GM12878 (cell line): ENCODE measurements at regions not wholly inside any gene's neighbourhood (a gene's known extent, or its start where the extent isn't known, plus 50 kb on each side); places are given as distances from the start of the nearest gene placed in this dataset.

Source experiments
- ATAC-seq: fragments of 200-7000 bp; cut with Tn5 transposase; 3 replicates; pipeline ENCODE4 v1.9.1; 2020; ENCODE audit warnings: mild to moderate bottlenecking, moderate library complexity
- BruUV-seq: library from RNA; stranded (reverse); fragments of 400-500 nt; replicated peaks from 2 replicates; lab custom pipeline; 2021; lab: Mats Ljungman, UMichigan
- CTCF ChIA-PET: fragments of 300-600 bp; sonication (Branson Sonifier 250); formaldehyde crosslinking; extraction: SDS; loops from one replicate; lab custom pipeline; 2021; ENCODE audit warnings: inconsistent platforms; lab: Yijun Ruan, JAX
- POLR2A ChIA-PET: fragments of 350-600 bp; formaldehyde crosslinking; extraction: SDS; loops from one replicate; lab custom pipeline; 2021; ENCODE audit warnings: inconsistent platforms; lab: Charles Lee
- RAD21 ChIA-PET: fragments of 300-600 bp; sonication (Branson Sonifier 250); formaldehyde crosslinking; loops from one replicate; lab custom pipeline; 2023; ENCODE audit warnings: antibody characterized with exemption; ENCODE audit not compliant: unreplicated experiment; lab: Charles Lee
- SMC1A ChIA-PET: fragments of 300-600 bp; sonication (Branson Sonifier 250); formaldehyde crosslinking; loops from one replicate; lab custom pipeline; 2023; ENCODE audit not compliant: unreplicated experiment, uncharacterized antibody; lab: Charles Lee
- DNase-seq: peaks from one replicate; pipeline ENCODE4 v3.0.0-alpha.2; 2011; ENCODE audit warnings: low read depth, low spot score
- FAIRE-seq: peaks from 3 replicates; lab custom pipeline; 2011; peaks lifted over from hg19 to GRCh38; lab: Jason Lieb, UNC
- H2AFZ ChIP-seq: 2 replicates; pipeline ENCODE4 v1.6.0; 2011; ENCODE audit warnings: low read depth, low read length, control low read depth; ENCODE audit not compliant: control insufficient read depth
- H3K27ac ChIP-seq: 2 replicates; pipeline ENCODE4 v1.5.1; 2011; ENCODE audit warnings: control low read depth; ENCODE audit not compliant: control insufficient read depth, insufficient read depth
- H3K27me3 ChIP-seq, 2 experiments: replicated peaks in 1 of 2; 2 replicates each; pipeline versions ENCODE4 v1.6.0 to v1.6.1; 2011; ENCODE audit warnings: low read length in 1 of 2; ENCODE audit not compliant: control insufficient read depth in 2 of 2, insufficient read depth in 2 of 2
- H3K36me3 ChIP-seq, 2 experiments: 2 replicates each; pipeline ENCODE4 v1.5.1; 2011; ENCODE audit warnings: low read length in 1 of 2; ENCODE audit not compliant: control insufficient read depth in 2 of 2, insufficient read depth in 2 of 2
- H3K4me1 ChIP-seq: 2 replicates; pipeline ENCODE4 v1.6.1; 2011; ENCODE audit warnings: mild to moderate bottlenecking, low read length, moderate library complexity, mixed read lengths; ENCODE audit not compliant: control insufficient read depth, insufficient read depth
- H3K4me2 ChIP-seq: 2 replicates; pipeline ENCODE4 v1.6.0; 2011; ENCODE audit warnings: control low read depth; ENCODE audit not compliant: control insufficient read depth, insufficient read depth
- H3K4me3 ChIP-seq: fragments of 200-600 bp; sonication (generic); 2 replicates; pipeline ENCODE4 v1.5.1; 2016
- H3K79me2 ChIP-seq: 2 replicates; pipeline ENCODE4 v1.6.0; 2011; ENCODE audit warnings: low read length; ENCODE audit not compliant: control insufficient read depth, insufficient read depth
- H3K9ac ChIP-seq: 2 replicates; pipeline ENCODE4 v1.8.0; 2011; ENCODE audit warnings: low read length, control low read depth, mixed read lengths; ENCODE audit not compliant: control insufficient read depth, insufficient read depth
- H3K9me3 ChIP-seq: replicated peaks from 3 replicates; pipeline ENCODE4 v1.5.1; 2011; ENCODE audit warnings: mild to moderate bottlenecking, low read length; ENCODE audit not compliant: control insufficient read depth, insufficient read depth
- H4K20me1 ChIP-seq: 2 replicates; pipeline ENCODE4 v1.6.0; 2011; ENCODE audit not compliant: control insufficient read depth, insufficient read depth
- E4F1 ChIP-seq: fragments of 450-650 bp; IDR thresholded peaks from 2 replicates; pipeline ENCODE4 v1.6.1; 2018; ENCODE audit warnings: borderline replicate concordance, mild to moderate bottlenecking; ENCODE audit not compliant: partially characterized antibody
- ELK1 ChIP-seq: IDR thresholded peaks from 2 replicates; pipeline ENCODE4 v1.6.1; 2012; ENCODE audit warnings: low read depth, low read length, improper control_type of control experiment
- HDGF ChIP-seq: fragments of 450-650 bp; IDR thresholded peaks from 2 replicates; pipeline ENCODE4 v1.6.1; 2016; ENCODE audit warnings: antibody characterized with exemption
- KDM1A ChIP-seq: fragments of 200-600 bp; sonication (generic); IDR thresholded peaks from 2 replicates; pipeline ENCODE4 v1.6.1; 2016; ENCODE audit warnings: borderline replicate concordance
- MYB ChIP-seq: fragments of 150-350 bp; IDR thresholded peaks from 2 replicates; pipeline ENCODE4 v1.6.1; 2014; ENCODE audit warnings: mild to moderate bottlenecking, low read depth, low read length, borderline replicate concordance
- NR2F1 ChIP-seq: fragments of 450-650 bp; conservative IDR thresholded peaks from 2 replicates; pipeline ENCODE4 v1.6.1; 2017; ENCODE audit warnings: mild to moderate bottlenecking
- TCF7 ChIP-seq: IDR thresholded peaks from 2 replicates; pipeline ENCODE4 v1.6.1; 2014; ENCODE audit warnings: antibody characterized with exemption, borderline replicate concordance
- ZNF274 ChIP-seq: IDR thresholded peaks from one replicate; pipeline ENCODE4 v1.8.0; 2011; ENCODE audit not compliant: insufficient read length, insufficient read depth
- WGBS: methylation state at CpG from one replicate; pipeline ENCODE4 v1.1.6; 2016; ENCODE audit warnings: low lambda C conversion rate; ENCODE audit not compliant: insufficient replicate concordance, insufficient coverage; ENCODE audit errors: missing lambda C conversion rate; 5-methylcytosine and 5-hydroxymethylcytosine counted together
- in situ Hi-C: fragments of 300-500 bp; cut with MboI; formaldehyde crosslinking; loops from 9 replicates; pipeline ENCODE4 v1.14.3; 2018; ENCODE audit warnings: mixed read lengths
- intact Hi-C: fragments of 100-400 bp; cut with micrococcal nuclease; formaldehyde crosslinking; loops from one replicate; pipeline ENCODE4 v1.14.2; 2022; ENCODE audit not compliant: unreplicated experiment
- TF ChIP-seq, protein P1 (sequence below): fragments of 450-650 bp; formaldehyde crosslinking; IDR thresholded peaks from 2 replicates; pipeline ENCODE4 v1.4.0; 2022; ENCODE audit warnings: mild to moderate bottlenecking, moderate library complexity
- TF ChIP-seq, protein P2 (sequence below): fragments of 450-650 bp; formaldehyde crosslinking; IDR thresholded peaks from 2 replicates; pipeline ENCODE4 v1.4.0; 2020; ENCODE audit warnings: mild to moderate bottlenecking, moderate library complexity

- no peak for TF ChIP-seq NR2F1
Observed at GRCh38 chr6:164882236-164882635, 427.2 kb downstream of the C6orf118 start (continued).

DNA sequence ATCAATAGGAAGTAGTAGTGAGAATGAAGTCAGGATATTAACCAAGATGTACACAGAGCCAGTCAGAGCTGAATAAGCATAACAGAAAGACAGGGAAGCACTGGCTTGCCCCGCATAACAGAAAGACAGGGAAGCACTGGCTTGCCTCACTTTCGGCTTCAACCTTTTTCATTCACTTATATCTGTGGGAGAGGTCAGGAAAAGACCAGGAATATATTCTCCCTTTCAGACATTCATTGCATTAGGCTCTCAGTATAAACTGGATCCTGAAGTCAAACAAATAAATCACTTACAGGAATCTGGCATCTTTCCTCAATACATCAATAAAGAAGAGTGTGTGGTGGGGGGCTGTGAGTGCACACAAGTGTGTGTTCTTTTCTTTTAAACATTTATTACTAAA lies 437.6 kb downstream of the C6orf118 start:
- 24% methylated on average over 2 of the region's 2 CpGs for WGBS
- TF ChIP-seq ELK1 (no peak), KDM1A (no peak), MYB (no peak), E4F1 (no peak), HDGF (no peak), TCF7 (no peak), ZNF274 (no peak)
- TF ChIP-seq, protein P1, sequence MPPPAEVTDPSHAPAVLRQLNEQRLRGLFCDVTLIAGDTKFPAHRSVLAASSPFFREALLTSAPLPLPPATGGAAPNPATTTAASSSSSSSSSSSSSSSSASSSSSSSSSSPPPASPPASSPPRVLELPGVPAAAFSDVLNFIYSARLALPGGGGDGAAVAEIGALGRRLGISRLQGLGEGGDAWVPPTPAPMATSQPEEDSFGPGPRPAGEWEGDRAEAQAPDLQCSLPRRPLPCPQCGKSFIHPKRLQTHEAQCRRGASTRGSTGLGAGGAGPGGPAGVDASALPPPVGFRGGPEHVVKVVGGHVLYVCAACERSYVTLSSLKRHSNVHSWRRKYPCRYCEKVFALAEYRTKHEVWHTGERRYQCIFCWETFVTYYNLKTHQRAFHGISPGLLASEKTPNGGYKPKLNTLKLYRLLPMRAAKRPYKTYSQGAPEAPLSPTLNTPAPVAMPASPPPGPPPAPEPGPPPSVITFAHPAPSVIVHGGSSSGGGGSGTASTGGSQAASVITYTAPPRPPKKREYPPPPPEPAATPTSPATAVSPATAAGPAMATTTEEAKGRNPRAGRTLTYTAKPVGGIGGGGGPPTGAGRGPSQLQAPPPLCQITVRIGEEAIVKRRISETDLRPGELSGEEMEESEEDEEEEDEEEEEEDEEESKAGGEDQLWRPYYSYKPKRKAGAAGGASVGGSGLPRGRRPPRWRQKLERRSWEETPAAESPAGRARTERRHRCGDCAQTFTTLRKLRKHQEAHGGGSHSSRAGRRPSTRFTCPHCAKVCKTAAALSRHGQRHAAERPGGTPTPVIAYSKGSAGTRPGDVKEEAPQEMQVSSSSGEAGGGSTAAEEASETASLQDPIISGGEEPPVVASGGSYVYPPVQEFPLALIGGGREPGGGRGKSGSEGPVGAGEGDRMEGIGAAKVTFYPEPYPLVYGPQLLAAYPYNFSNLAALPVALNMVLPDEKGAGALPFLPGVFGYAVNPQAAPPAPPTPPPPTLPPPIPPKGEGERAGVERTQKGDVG, result no peak
- TF ChIP-seq, protein P2, sequence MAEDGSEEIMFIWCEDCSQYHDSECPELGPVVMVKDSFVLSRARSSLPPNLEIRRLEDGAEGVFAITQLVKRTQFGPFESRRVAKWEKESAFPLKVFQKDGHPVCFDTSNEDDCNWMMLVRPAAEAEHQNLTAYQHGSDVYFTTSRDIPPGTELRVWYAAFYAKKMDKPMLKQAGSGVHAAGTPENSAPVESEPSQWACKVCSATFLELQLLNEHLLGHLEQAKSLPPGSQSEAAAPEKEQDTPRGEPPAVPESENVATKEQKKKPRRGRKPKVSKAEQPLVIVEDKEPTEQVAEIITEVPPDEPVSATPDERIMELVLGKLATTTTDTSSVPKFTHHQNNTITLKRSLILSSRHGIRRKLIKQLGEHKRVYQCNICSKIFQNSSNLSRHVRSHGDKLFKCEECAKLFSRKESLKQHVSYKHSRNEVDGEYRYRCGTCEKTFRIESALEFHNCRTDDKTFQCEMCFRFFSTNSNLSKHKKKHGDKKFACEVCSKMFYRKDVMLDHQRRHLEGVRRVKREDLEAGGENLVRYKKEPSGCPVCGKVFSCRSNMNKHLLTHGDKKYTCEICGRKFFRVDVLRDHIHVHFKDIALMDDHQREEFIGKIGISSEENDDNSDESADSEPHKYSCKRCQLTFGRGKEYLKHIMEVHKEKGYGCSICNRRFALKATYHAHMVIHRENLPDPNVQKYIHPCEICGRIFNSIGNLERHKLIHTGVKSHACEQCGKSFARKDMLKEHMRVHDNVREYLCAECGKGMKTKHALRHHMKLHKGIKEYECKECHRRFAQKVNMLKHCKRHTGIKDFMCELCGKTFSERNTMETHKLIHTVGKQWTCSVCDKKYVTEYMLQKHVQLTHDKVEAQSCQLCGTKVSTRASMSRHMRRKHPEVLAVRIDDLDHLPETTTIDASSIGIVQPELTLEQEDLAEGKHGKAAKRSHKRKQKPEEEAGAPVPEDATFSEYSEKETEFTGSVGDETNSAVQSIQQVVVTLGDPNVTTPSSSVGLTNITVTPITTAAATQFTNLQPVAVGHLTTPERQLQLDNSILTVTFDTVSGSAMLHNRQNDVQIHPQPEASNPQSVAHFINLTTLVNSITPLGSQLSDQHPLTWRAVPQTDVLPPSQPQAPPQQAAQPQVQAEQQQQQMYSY (CRISPR knock-in tag), result no peak
- intact Hi-C loops, result no loop called here
- POLR2A ChIA-PET, result no interaction called here
- FAIRE-seq (no peak), ATAC-seq (no peak), DNase-seq (no peak)
- Histone ChIP-seq H4K20me1 (no peaks in the 10 kb centered on the region), H3K4me2 (no peak overlapping the region), H3K27me3 (no peaks in the 10 kb centered on the region), H3K27ac (no peak overlapping the region), H3K9me3 (no peaks in the 10 kb centered on the region), H3K79me2 (no peaks in the 10 kb centered on the region), H3K9ac (no peak overlapping the region), H2AFZ (no peak overlapping the region), H3K4me1 (no peaks in the 10 kb centered on the region), H3K4me3 (no peak overlapping the region), H3K36me3 (no peaks in the 10 kb centered on the region)
- SMC1A ChIA-PET, result no interaction called here
- no TSS peak for BruUV-seq
- RAD21 ChIA-PET, result no interaction called here
- in situ Hi-C loops, result no loop called here
- CTCF ChIA-PET, result no interaction called here
